Suprapubic skin (tissue), 4 donors: ENCODE measurements at regions not wholly inside any gene's neighbourhood (a gene's known extent, or its start where the extent isn't known, plus 50 kb on each side); places are given as distances from the start of the nearest gene placed in this dataset.

ENCODE experiments used
- EP300 ChIP-seq: sonication (generic); formaldehyde crosslinking; IDR thresholded peaks from one replicate; pipeline ENCODE4 v1.6.1; 2017; ENCODE audit warnings: antibody characterized with exemption
- POLR2A ChIP-seq, 2 donors: fragments of 450-650 bp; IDR thresholded peaks; one replicate each; pipeline ENCODE4 v1.6.1; 2017; ENCODE audit warnings: antibody characterized with exemption in 2 of 2, mild to moderate bottlenecking in 2 of 2, moderate library complexity in 2 of 2
- POLR2AphosphoS5 ChIP-seq, 3 donors: sonication (generic); formaldehyde crosslinking; IDR thresholded peaks; one replicate each; pipeline ENCODE4 v1.6.1; 2017; ENCODE audit warnings: antibody characterized with exemption in 3 of 3
- TF ChIP-seq, protein P1 (sequence below), 2 donors: fragments of 200-600 bp in 1 of 2; fragments of 450-650 bp in 1 of 2; sonication (generic) in 1 of 2; IDR thresholded peaks; one replicate each; pipeline ENCODE4 v1.5.1; 2016 to 2019; ENCODE audit warnings: antibody characterized with exemption in 2 of 2, mild to moderate bottlenecking in 1 of 2, moderate library complexity in 1 of 2

GRCh38 chr18:76564117-76564516 is 69.1 kb upstream of the ZNF516 start:
- no peak for TF ChIP-seq EP300
- TF ChIP-seq, protein P1, sequence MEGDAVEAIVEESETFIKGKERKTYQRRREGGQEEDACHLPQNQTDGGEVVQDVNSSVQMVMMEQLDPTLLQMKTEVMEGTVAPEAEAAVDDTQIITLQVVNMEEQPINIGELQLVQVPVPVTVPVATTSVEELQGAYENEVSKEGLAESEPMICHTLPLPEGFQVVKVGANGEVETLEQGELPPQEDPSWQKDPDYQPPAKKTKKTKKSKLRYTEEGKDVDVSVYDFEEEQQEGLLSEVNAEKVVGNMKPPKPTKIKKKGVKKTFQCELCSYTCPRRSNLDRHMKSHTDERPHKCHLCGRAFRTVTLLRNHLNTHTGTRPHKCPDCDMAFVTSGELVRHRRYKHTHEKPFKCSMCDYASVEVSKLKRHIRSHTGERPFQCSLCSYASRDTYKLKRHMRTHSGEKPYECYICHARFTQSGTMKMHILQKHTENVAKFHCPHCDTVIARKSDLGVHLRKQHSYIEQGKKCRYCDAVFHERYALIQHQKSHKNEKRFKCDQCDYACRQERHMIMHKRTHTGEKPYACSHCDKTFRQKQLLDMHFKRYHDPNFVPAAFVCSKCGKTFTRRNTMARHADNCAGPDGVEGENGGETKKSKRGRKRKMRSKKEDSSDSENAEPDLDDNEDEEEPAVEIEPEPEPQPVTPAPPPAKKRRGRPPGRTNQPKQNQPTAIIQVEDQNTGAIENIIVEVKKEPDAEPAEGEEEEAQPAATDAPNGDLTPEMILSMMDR (IDR thresholded peaks at IDR 0.05) = no peak
- TF ChIP-seq POLR2A (IDR thresholded peaks at IDR 0.05) = no peak
- TF ChIP-seq POLR2AphosphoS5 (IDR thresholded peaks at IDR 0.05) = no peak
